ENCODE measurements at regions not wholly inside any gene's neighbourhood (a gene's known extent, or its start where the extent isn't known, plus 50 kb on each side); places are given as distances from the start of the nearest gene placed in this dataset.

DNA sequence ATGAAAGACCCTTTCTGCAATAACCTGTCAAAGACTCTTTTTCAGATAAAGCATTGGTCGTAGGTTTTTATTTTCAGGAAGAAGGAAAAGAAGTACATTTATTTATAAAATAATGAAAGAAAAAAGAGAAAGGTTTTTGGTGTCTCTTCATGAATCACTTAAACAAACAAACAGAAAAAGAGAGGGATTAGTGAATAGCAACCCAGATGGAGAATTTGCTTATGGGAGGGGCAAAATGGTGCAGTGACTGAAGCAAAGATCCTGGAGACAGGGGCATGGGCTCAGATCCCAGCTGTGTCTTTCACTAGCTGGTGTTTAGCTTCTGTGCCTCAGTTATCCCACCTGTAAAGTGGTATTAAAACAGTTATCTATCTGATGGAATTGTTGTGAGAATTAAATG, 78.6 kb upstream of the PFN2 start:
- no peaks in the 10 kb centered on the region for H3K36me3 ChIP-seq
- no peak for DNase-seq
- no peaks in the 10 kb centered on the region for H3K9me3 ChIP-seq
- H3K27me3 ChIP-seq = no peaks in the 10 kb centered on the region
- TF ChIP-seq, protein P1, sequence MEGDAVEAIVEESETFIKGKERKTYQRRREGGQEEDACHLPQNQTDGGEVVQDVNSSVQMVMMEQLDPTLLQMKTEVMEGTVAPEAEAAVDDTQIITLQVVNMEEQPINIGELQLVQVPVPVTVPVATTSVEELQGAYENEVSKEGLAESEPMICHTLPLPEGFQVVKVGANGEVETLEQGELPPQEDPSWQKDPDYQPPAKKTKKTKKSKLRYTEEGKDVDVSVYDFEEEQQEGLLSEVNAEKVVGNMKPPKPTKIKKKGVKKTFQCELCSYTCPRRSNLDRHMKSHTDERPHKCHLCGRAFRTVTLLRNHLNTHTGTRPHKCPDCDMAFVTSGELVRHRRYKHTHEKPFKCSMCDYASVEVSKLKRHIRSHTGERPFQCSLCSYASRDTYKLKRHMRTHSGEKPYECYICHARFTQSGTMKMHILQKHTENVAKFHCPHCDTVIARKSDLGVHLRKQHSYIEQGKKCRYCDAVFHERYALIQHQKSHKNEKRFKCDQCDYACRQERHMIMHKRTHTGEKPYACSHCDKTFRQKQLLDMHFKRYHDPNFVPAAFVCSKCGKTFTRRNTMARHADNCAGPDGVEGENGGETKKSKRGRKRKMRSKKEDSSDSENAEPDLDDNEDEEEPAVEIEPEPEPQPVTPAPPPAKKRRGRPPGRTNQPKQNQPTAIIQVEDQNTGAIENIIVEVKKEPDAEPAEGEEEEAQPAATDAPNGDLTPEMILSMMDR (IDR thresholded peaks at IDR 0.05; ENCODE audit: low read depth, low read length) = no peak
- no peaks in the 10 kb centered on the region for H3K4me1 ChIP-seq
- no peak overlapping the region for H3K4me3 ChIP-seq (ENCODE audit: low read depth, low read length)

DNA sequence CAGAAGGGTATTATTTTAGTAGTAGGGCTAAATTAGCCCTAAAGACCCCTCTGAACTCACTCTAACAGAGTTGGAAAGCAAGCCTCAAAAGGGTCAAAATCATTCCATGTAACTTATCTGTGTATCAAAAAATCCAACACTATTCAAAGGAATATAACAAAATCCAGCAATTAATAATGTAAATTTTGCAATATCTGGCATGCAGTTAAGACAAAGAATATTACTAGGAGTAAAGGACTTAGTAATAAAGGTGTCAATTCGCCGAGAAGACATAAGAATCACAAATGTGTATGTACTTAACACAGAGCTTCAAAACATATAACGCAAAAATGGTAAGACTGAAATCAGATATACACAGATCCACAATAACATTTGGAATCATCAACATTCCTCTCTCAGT, 71.2 kb upstream of the PFN2 start:
- H3K4me1 ChIP-seq = no peaks in the 10 kb centered on the region
- H3K4me3 ChIP-seq (ENCODE audit: low read depth, low read length) = no peak overlapping the region
- TF ChIP-seq, protein P1 (IDR thresholded peaks at IDR 0.05; ENCODE audit: low read depth, low read length) = no peak
- H3K9me3 ChIP-seq = peaks cover 3% of the 10 kb centered on the region; the same call in 1 of the 2 replicates
- no peaks in the 10 kb centered on the region for H3K27me3 ChIP-seq
- DNase-seq = no peak
- H3K36me3 ChIP-seq = no peaks in the 10 kb centered on the region

DNA sequence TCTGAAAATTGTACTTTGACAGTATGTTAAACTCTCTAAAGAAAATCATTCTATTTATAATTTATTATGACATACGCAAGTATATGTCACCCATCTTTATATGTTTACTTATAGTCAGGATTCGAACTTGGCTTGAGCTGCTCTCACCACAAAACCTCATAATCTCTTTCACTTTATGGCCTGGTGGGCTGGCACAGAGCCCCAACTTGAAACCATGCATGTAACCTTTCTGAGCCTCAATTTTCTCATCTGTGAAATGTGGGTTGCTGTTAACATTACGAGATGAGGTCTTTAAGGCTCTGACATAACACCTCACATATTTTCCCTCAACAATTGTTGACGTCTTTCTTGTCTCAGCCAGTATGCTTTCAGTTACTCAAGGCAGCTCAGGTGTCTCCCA, 69.4 kb upstream of the PFN2 start:
- no peaks in the 10 kb centered on the region for H3K27me3 ChIP-seq
- H3K36me3 ChIP-seq = no peaks in the 10 kb centered on the region
- H3K9me3 ChIP-seq = peaks cover 3% of the 10 kb centered on the region; the same call in 1 of the 2 replicates
- DNase-seq = no peak
- H3K4me1 ChIP-seq = no peaks in the 10 kb centered on the region
- H3K4me3 ChIP-seq (ENCODE audit: low read depth, low read length) = no peak overlapping the region
- TF ChIP-seq, protein P1 (IDR thresholded peaks at IDR 0.05; ENCODE audit: low read depth, low read length) = no peak

DNA sequence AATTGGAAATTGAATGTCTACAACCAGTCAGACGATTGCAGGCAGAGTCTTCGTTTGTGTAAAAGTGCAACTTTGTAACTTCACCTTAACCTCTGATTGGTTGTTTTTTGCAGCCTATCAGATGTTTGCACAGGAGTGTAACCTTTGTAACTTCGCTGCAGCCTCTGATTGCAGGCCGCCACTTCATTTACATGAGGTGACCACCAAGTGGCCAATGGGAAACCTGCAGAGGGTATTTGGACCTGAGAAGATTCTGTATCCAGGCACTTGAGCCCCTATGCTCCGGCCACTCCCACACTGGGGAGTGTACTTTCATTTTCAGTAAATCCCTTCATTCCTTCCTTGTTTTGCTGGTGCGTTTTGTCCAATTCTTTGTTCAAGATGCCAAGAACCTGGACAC, 68.1 kb upstream of the PFN2 start:
- no peak for DNase-seq
- no peaks in the 10 kb centered on the region for H3K4me1 ChIP-seq
- TF ChIP-seq, protein P1 (IDR thresholded peaks at IDR 0.05; ENCODE audit: low read depth, low read length) = no peak
- peaks cover 3% of the 10 kb centered on the region; the same call in 1 of the 2 replicates for H3K9me3 ChIP-seq
- no peaks in the 10 kb centered on the region for H3K27me3 ChIP-seq
- H3K36me3 ChIP-seq = no peaks in the 10 kb centered on the region
- H3K4me3 ChIP-seq (ENCODE audit: low read depth, low read length) = no peak overlapping the region

DNA sequence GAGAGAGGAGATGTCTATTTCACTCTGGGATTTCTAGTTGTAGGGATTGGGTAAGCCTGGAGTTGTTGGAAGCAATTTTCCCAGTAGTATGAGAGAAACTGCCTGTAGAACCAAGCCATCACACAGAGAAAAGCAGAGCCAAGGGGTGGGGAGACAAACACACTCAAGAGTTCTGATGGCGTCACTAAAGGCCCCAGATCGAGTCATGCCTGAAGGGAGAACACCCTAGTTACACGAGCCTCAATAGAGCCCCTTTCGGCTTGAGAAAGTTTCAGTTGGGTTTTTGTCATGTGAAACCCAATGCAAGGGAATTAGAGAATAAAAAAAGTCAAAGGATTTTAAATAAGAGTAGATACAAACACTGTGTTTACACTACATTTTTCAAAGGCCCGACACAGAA, 66.1 kb upstream of the PFN2 start:
- H3K36me3 ChIP-seq = no peaks in the 10 kb centered on the region
- H3K27me3 ChIP-seq = no peaks in the 10 kb centered on the region
- TF ChIP-seq, protein P1 (IDR thresholded peaks at IDR 0.05; ENCODE audit: low read depth, low read length) = no peak
- no peak overlapping the region for H3K4me3 ChIP-seq (ENCODE audit: low read depth, low read length)
- DNase-seq = no peak
- no peaks in the 10 kb centered on the region for H3K4me1 ChIP-seq
- no peaks in the 10 kb centered on the region for H3K9me3 ChIP-seq

DNA sequence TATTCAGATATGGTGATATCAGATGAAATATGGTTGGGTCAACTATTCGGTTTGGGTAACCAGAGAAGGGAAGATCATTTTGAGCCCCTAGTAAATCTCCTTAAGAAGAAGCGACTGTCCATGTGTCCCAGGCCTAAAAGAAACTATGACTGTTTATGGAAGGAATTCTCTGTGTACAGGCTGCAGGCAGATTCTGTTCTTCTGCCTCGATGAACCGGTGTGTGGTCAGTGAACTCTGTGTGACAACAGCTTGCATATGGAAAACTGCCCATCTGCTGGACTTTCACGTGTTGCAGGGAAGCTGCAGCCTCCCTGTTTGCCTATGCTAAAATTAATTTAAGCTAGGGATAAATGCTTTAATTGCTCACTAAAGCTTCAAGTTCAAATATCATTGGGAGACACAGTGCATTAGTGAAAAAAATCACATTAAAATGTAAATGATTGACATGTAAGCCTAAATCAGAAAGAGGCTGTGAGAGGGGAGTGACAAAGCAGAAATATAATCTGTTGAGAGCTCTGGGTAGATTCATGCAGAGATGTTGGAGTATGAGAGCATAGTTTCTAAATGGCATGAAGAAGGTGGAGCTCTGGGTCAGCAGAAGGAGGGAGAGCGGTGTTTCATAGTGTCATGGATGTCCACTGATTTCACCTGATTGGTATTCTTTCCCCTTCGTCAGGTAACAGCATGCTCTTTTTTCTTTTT, 65.4 kb upstream of the PFN2 start:
- no peaks in the 10 kb centered on the region for H3K36me3 ChIP-seq
- TF ChIP-seq, protein P1 (IDR thresholded peaks at IDR 0.05; ENCODE audit: low read depth, low read length) = no peak
- DNase-seq = no peak
- no peaks in the 10 kb centered on the region for H3K9me3 ChIP-seq
- H3K4me1 ChIP-seq = no peaks in the 10 kb centered on the region
- H3K27me3 ChIP-seq = no peaks in the 10 kb centered on the region
- H3K4me3 ChIP-seq (ENCODE audit: low read depth, low read length) = no peak overlapping the region

Measured in BE2C (cell line).